Right ventricle myocardium superior (tissue), 1 donor: ENCODE measurements at regions not wholly inside any gene's neighbourhood (a gene's known extent, or its start where the extent isn't known, plus 50 kb on each side); places are given as distances from the start of the nearest gene placed in this dataset.

Source experiments
- ATAC-seq: fragments of 200-7000 bp; cut with Tn5 transposase; one replicate; pipeline ENCODE4 v1.9.1; 2020; ENCODE audit warnings: mild to moderate bottlenecking; ENCODE audit not compliant: poor library complexity
- DNase-seq: peaks from one replicate; pipeline ENCODE4 v3.0.0-alpha.2; 2020
- intact Hi-C: fragments of 100-400 bp; cut with DNase I; formaldehyde crosslinking; loops from one replicate; pipeline ENCODE4 v1.11.2; 2022
- donor health status: DM: no; HTN: yes; CAD: no; lungs with severe emphysema.

DNA sequence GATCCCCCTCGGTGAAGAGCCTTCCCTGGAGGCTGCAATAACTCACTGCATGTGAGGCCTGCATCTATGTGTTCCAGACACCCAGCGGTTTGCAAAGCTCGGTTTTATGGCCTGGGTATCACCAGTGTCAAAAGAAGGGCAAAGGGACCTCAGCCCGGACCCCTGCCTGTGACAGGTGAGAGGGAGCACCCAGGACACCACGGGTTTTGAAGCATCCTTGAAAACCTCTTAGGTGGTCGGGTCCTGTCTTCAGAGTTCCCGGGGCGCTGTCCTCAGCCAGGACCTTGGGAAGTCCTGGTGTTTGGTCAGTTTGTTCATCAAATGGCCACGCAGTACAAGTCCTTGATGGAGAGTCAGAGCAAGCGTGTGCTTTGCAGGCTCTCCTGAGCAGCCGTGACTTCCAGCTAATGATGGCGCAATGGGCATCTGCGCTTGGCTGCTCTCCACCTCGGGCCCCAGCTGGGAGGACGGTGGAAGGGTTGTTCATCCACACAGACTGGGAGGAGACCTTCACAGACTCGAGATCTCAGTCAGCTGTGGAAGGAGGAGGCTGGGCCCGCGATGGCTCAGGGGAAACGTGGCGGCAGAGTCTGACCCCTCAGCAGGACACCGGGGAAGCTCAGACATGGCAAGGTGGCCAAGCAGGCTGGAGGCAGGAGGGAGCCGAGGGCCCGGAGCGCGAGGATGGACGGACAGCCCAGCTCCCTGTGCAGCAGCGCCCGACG is 113.1 kb upstream of the GPC1 start:
- DNase-seq (no peak), ATAC-seq (no peak)
- intact Hi-C loops, result no loop called here

DNA sequence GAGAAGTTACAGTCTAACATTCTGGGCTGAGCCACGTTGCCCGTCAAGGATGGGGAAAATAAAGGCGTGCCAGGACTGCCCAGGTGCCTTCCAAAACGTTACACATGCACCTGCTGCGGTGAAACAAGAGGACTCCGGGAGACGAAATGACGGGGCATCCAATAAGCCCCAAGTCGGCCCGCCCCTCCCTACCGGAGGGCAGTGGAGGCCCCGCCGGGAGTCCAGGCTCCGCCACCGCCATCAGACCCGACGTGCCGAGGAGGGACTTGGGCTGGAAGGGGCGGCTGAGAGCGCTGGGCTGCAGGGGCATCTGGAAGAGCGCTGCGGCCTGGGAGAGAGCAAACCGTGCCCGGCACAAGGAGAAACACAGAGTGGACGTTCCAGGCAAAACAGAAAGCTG is 112.5 kb upstream of the GPC1 start:
- ATAC-seq (no peak), DNase-seq (no peak)
- intact Hi-C loops, result no loop called here

DNA sequence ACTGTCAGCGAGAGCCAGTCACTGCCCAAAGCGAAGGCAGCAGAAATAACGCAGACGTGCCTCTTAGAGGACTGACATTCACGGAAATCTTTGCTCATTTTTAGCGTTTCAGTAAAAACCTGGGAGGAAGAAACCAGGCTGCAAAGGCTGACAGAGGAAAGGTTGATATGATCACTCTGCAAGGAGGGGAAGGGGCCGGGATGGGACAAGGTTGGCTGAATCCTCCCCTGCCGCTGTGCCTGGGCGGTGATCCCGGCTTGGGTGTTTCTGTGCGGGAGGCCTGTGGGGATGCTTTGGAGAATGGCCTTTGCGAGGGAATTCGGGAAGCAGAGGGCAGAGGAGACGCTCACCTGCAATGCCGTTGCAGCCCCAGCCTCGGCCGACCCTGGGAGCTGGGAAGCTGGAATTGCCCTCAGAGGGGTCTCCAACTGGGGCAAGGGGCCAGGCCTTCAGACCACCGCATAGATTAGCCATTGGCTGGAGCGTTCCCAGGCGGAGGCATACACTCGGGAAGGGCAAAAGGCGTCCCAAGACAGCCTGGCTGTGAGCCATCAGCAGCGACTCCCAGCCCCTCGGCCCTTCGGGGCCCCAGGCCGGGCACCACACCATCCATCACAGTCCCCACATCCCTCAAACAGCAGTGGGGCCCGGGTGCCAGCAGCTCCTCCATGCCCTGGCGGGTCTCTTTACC is 111.7 kb upstream of the GPC1 start:
- DNase-seq (no peak), ATAC-seq (no peak)
- intact Hi-C loops, result no loop called here

DNA sequence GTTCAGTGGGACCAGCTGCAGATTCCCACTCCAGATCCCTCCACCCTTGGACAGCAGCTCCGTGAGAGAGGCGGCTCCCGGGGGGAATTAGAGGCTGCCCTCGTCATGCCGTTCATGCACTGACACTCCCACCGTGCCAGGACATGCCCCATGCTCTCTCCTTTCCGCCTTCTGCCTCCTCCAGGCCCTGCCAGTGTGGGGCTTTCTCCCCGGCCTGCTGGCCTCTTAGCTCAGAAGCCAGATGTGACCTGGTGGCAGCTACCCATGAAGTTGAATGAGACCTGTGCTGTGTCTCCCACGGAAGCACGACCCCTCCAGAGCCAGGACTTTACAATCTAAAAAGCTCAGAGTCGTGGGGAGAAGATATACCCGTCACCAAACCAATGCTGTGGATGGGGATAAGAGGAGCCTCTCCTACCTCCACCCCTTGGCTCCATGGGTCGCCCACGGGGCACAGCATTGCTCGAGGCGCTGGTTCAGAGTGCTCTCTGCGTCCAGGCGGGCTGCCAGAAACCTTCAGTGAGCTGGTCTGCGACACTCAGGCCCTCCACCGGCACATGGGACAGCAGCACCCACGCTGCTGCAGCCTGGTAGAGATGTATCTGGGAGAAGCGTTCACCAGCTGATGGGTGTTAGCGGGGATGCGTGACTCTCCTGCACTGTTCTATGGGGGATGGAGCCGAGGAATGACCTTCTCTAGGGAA is 111.0 kb upstream of the GPC1 start:
- DNase-seq (no peak), ATAC-seq (peak; percentile 47)
- intact Hi-C loops, result no loop called here

DNA sequence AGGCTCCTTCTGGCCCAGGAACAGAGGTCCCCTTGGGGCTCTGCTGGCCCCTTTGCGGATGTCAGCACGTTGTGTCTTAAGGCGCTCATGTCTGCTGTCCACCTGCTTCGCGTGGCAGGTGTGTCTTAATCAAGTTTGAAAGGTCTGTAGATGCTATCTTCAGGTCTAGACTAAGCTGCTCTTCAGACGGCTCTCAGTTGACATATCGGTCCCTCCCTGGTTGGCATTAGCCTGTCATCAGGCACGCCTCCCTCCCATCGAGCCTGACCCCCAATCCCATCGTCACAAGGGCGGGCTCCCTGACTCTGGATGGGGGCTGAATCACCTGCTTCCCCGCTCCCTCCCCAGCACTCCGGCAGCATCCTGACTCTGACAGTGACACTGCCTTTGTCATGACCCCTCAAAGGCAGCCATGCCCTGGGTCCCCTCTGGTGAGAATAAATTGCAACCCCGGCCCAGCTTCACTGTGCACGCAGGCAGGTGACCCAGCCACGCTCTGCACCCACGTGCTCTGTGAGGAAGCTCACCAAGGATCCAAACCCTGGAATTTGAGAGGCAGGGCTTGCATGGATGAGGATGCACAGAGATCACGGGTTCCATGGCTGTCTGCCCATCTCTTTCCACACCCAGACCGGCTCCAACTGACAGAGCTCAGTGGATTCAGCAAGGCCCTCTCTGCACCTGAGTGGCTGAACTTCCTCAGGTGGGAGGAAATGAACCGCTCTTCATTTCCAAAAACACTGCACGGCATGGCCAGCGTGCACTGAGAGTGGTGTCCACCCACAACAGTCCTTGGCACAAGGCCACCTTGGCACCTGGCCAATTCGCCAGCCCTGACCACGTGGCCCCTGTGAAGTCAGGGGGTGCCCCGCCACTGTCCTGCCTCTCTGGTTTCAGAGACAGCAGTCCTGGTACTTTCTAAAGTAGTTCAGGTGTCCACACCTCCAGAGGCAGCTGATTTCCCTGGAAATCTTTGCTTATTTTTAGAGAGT is 110.2 kb upstream of the GPC1 start:
- ATAC-seq (peak; percentile 46), DNase-seq (peak; percentile 63)
- intact Hi-C loops, result no loop called here

DNA sequence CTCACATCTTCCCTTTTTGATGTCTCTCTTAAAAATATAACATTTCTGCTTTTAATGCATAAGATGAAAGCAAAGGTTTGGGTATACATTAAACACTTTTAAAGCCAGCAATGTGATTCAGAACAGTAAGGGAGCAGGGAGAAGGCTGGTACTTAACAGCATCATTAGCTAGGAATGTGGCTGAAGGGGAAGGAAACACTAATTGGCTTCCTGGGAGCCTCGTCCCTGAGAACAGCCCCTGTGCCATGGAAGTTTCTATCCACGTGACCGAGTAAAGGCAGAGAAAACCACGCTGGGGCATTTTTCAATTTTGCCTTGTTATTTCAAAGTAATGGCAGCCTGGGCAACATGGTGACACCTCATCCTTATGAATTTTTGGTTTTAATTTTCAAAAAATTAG is 109.2 kb upstream of the GPC1 start:
- DNase-seq (no peak), ATAC-seq (no peak)
- intact Hi-C loops, result no loop called here

DNA sequence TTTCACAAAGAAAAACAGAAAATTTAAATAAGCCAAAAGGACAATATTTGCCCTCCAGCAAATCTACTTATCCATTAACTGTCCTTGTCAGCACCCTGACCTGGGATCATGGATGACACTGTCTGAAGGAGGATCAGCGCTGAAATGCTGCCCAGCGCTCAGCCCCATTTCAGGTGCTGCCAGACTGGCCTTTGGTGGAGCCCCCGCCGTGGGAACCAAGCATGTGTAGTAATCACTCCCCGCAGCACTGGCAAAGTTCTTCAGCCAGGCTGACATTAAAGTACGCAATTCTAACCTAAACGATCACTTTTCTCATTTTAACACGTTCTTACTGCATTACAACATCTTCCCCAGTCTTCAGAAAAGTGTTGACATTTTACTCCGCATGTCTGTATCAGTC is 108.6 kb upstream of the GPC1 start:
- no peak for DNase-seq
- ATAC-seq, result no peak
- intact Hi-C loops, result no loop called here

DNA sequence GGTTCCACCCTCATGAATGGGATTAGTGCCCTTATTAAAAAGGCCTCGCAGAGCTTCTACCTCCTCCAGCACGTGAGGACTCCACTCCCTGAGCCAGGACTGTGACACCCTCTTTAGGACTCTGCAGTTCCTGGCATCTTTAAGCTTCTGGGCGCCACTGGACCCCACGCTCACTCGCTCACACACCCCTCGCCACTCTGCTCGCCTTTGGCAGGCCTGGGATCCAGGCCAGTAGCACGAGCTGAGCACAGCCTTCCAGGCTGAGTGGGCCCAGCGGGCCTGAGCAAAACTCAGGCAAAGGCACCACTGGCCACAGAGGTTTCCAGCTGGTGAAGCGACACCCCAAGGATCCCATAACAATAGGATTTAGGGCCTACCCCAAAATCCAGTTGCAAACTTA is 107.9 kb upstream of the GPC1 start:
- intact Hi-C loops, result no loop called here
- no peak for DNase-seq
- no peak for ATAC-seq

DNA sequence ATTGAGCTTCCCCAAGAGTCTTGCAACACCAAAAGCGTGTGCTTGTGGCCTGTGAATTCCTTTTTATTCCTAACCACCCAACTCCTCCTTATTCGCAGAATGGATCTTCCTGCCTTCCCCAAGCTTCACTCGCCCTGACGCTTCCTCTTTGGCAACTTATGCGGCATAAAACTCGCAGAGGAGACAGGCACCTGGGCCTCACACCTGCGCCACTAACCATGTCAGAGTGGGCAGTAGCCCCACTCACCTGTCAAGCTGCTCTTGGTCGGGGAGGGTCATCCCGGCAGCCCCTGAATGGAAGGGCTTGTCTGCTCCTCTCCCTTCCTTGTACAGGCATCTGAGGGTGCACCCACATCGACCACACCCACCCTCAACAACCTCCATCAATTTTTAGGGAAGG is 106.9 kb upstream of the GPC1 start:
- intact Hi-C loops, result no loop called here
- ATAC-seq (no peak), DNase-seq (no peak)

DNA sequence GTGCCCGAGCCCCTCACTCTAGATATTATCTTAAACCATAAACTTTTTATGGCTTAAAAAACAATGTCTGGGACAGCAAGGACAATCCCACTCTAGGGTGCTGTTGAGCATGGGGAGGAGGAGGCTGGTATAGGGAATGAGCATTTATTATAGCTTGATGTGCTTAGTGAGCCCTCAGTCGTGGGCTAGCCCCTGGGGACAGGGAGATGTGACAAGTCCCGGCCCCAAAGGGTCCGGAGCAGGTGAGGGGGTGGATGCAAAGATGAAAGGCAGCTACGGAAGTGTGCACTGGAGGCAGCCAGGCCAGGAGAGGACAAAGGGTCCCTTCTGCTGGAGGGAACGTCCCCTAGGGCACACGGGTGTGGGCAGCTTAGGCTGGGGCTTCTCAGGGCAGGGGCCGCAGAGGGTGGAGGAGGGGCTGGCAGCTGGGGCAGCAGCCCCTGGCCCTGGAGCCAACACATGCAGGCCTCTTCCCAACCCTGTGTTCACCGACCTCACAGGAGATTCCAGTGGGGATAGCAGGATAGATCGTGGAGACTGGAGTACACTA is 106.3 kb upstream of the GPC1 start:
- intact Hi-C loops, result no loop called here
- no peak for DNase-seq

DNA sequence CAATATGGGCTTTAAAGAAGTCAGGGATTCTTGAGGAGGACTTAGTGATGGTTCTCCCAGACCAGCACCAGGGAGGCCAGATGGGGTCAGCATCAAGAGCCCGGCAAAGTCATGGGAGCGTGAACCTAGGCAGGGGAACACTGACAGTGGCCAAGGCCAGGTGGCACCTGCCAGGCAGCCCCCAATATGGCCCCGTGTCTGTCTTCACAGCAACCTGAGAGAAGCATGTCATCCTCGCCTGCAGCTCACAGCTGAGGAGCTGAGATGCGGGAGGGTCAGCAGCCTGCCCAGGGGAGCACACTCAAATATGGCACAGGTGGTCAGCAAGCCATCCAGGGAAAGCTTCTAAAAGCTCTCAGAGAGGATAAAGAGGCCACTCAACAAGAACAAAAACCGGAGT is 105.7 kb upstream of the GPC1 start:
- intact Hi-C loops, result no loop called here
- ATAC-seq (no peak), DNase-seq (no peak)

More for the DNA sequence above, 106.3 kb upstream of the GPC1 start:
- ATAC-seq, result no peak

DNA sequence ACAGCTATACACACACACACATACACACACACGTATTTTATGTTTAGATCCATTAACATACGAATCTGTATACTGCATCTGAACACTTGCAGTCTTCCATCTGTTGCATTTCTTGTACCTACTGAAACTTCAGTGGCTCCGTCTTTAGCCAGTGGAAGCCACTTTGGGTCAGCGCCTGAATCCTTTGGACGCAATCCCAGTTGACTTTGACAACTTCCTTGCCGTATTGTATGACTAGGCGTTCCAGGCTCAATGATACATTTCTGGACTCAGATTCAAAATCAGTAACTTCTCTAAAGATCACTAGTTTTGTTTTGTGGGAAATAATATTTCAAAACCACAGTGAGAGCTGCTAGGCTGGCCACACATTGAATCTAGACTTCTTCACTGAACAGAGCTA is 101.5 kb upstream of the GPC1 start:
- intact Hi-C loops, result no loop called here
- no peak for DNase-seq
- ATAC-seq, result no peak

DNA sequence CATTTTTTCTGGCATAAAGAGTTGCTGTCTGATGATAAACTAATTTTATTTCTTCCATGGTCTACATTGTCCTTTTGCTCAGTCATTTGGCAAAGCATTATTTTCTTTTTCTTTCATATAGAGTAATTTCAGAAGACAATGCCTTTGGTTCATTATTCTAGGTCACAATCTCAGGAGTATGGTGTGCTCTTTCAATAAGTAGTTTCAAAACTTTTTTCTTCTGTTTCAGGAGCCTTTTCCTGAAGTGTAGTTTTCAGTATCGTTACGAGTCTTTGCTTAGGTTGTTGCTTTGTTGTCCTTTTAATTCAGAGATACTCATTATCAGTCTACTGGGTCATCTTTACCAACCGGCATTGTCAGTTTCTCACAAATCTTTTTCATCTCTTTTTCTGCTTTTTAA is 100.4 kb upstream of the GPC1 start:
- ATAC-seq (no peak), DNase-seq (no peak)
- intact Hi-C loops, result no loop called here

DNA sequence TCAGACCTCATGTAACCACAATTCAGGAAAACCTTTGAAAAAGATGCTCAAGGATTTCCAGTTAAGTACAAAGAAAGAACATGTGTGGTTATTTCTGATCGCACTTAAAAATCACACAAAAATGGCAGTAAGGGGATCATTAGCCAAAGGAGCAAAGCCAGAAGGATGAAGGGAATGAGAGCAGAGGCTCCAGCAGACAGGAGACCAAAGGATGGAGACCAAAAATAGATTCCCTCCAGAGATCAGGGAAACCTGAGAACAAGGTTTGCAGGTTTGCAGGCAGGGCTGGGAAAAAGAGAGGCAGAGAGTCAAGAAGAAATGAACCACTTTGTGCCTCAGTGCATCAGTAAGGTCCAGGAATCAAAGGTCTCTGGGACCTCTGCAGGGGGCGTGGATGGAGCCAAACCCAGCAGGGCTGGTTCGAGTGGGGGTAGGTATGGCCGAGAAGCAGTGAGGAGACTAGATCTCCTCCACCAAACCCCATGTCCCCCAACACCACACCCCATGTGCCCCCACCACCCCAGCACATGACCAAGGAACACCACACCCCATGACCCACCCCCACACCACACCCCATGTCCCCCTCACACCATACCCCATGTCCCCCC is 98.5 kb upstream of the GPC1 start:
- ATAC-seq (no peak), DNase-seq (no peak)
- intact Hi-C loops, result no loop called here

DNA sequence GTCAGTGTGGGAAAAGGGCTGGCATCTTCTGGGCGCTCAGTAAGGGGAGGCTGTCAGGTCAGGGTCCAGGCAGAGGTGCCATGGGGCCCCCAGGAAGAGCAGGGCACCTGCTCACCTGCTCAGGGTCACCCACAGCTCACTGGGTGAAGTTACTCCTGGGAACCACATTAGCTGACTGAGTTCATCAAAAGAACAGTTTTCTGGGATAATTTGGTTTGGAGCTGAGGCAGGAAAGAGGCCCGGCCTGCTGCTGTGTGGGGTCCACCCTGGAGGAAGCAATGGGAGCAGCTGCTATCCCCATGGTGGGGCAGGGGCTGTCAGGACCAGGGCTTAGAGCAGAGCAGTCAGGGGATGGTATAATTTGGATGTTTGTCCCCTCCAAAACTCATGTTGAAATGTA is 97.2 kb upstream of the GPC1 start:
- no peak for DNase-seq
- ATAC-seq, result no peak
- intact Hi-C loops, result no loop called here

DNA sequence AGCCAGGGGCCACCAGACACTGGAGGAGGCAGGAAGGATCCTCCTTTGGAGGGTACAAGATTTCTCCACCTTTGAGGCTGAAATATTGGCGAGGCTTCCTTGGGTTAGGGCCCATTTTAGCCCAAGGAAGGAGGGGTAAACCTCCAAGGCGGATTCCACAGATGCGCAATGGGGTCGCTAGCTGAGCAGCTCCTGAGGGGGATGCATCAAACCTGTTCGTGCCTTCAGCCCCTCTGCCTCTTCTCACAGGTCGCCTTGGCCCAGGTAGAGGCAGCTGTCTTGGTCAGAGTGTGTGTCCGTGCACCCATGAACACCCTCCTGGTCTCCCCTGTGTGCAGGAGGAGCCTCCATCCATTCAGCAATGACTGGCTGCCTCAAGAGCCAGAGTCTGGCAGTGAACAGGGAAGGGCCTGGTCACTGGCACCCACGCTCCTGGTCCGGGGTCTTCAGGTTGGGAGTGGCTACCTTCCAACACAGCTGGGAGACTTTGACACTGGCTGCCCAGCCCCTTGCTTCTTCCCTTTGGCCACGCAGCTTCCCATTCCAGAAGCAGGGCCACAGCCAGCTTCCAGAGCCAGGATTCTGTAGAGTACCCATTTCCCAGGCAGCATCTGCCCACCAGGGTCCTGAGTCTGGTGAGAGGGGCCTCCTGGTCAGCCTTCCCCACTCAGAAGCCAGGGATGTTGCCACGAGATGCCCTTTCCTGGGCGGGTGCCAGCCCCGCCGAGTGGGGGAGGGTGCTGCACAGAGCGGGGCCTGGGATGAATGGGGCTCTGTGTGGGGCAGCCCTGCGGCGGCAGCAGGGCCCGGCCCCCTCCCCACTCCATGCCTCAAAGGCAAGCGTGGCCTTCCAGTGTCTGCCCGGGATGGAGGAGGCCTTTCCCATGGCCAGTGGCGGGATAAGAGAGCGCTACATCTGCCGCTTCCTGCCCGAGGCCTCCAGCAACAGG is 95.8 kb upstream of the GPC1 start:
- DNase-seq (no peak), ATAC-seq (no peak)
- intact Hi-C loops, result loop anchor here (10.0 kb wide), 1 partner anchor 105 kb away; no protein-coding TSS in a partner anchor

DNA sequence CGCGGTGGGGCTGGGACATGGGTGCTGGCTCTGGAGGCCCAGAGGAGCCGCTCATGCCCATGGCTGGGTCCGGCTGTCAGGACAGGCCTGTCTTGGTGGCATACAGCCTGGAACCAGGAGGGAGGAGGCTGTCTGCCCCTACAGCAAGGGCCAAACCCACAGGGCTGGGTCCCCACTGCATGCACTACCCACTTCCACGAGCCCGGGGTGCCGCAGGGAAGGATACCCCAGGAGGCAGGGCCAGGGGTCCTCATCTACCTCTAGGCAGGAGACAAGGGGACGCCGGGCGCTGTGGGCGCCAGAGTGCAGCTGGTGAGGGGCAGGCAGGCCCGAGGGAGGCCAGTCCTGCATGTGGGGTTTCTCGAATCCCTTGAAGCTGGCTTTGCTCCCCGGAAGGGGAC is 95.1 kb upstream of the GPC1 start:
- no peak for ATAC-seq
- DNase-seq, result no peak
- intact Hi-C loops, result loop anchor here (10.0 kb wide), 1 partner anchor 106 kb away; no protein-coding TSS in a partner anchor
